ENCODE measurements at regions not wholly inside any gene's neighbourhood (a gene's known extent, or its start where the extent isn't known, plus 50 kb on each side); places are given as distances from the start of the nearest gene placed in this dataset.

GRCh38 chr10:36187380-36188079 lies 545.4 kb upstream of the FZD8 start:
- TF ChIP-seq, protein P1, sequence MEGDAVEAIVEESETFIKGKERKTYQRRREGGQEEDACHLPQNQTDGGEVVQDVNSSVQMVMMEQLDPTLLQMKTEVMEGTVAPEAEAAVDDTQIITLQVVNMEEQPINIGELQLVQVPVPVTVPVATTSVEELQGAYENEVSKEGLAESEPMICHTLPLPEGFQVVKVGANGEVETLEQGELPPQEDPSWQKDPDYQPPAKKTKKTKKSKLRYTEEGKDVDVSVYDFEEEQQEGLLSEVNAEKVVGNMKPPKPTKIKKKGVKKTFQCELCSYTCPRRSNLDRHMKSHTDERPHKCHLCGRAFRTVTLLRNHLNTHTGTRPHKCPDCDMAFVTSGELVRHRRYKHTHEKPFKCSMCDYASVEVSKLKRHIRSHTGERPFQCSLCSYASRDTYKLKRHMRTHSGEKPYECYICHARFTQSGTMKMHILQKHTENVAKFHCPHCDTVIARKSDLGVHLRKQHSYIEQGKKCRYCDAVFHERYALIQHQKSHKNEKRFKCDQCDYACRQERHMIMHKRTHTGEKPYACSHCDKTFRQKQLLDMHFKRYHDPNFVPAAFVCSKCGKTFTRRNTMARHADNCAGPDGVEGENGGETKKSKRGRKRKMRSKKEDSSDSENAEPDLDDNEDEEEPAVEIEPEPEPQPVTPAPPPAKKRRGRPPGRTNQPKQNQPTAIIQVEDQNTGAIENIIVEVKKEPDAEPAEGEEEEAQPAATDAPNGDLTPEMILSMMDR (IDR thresholded peaks at IDR 0.05; ENCODE audit: low read depth, low read length): no peak
- TF ChIP-seq POLR2A (IDR thresholded peaks at IDR 0.05; ENCODE audit: extremely low read depth, insufficient read length) (no peak), MAX (IDR thresholded peaks at IDR 0.05; ENCODE audit: low read depth, low read length) (no peak)
